CD14-positive monocyte (primary cell): ENCODE measurements at regions not wholly inside any gene's neighbourhood (a gene's known extent, or its start where the extent isn't known, plus 50 kb on each side); places are given as distances from the start of the nearest gene placed in this dataset.

Experiments used
- DNase-seq, 3 donors: peaks; one replicate each; pipeline ENCODE4 v3.0.0-alpha.2; 2011 to 2022
- H2AFZ ChIP-seq: 2 replicates; pipeline ENCODE4 v1.6.0; 2012; ENCODE audit warnings: mild to moderate bottlenecking, low read depth, low read length, inconsistent platforms; ENCODE audit not compliant: insufficient read depth, poor library complexity, severe bottlenecking
- H3K27ac ChIP-seq, 2 donors: 1 replicate in 1 of 2; 2 replicates in 1 of 2; pipeline ENCODE4 v1.5.1; 2012 to 2013; ENCODE audit warnings: low read length in 2 of 2, control low read depth in 1 of 2, inconsistent platforms in 1 of 2, low read depth in 1 of 2, mild to moderate bottlenecking in 1 of 2
- H3K27me3 ChIP-seq, 2 donors: one replicate each; pipeline versions ENCODE4 v1.6.0 to v1.6.1; 2011 to 2013; ENCODE audit warnings: low read length in 2 of 2; ENCODE audit not compliant: control insufficient read depth in 2 of 2, insufficient read depth in 2 of 2
- H3K36me3 ChIP-seq, 2 donors: replicated peaks in 1 of 2; 1 replicate in 1 of 2; 2 replicates in 1 of 2; pipeline versions ENCODE4 v1.5.1 to v1.6.1; 2012 to 2013; ENCODE audit warnings: low read length in 2 of 2, control low read depth in 1 of 2, inconsistent platforms in 1 of 2, mild to moderate bottlenecking in 1 of 2; ENCODE audit not compliant: insufficient read depth in 2 of 2, control insufficient read depth in 1 of 2
- H3K4me1 ChIP-seq, 2 donors: 1 replicate in 1 of 2; 2 replicates in 1 of 2; pipeline versions ENCODE4 v1.5.1 to v1.6.1; 2012 to 2013; ENCODE audit warnings: low read length in 2 of 2, control low read depth in 1 of 2, inconsistent platforms in 1 of 2, mild to moderate bottlenecking in 1 of 2, moderate library complexity in 1 of 2; ENCODE audit not compliant: insufficient read depth in 2 of 2, control insufficient read depth in 1 of 2
- H3K4me2 ChIP-seq: replicated peaks from 2 replicates; pipeline ENCODE3; 2012; ENCODE audit warnings: low read length, moderate library complexity, mild to moderate bottlenecking; ENCODE audit not compliant: poor library complexity, severe bottlenecking; ENCODE audit errors: extremely low read depth
- H3K4me3 ChIP-seq, 3 experiments: fragments of 200-600 bp in 1 of 3; sonication (generic) in 1 of 3; replicated peaks in 1 of 3; 1 replicate in 2 of 3; 2 replicates in 1 of 3; pipeline ENCODE4 v1.5.1; 2011 to 2013; ENCODE audit warnings: low read length in 3 of 3, mild to moderate bottlenecking in 3 of 3, control low read depth in 2 of 3, low read depth in 2 of 3, inconsistent platforms in 1 of 3, moderate library complexity in 1 of 3
- H3K79me2 ChIP-seq: 2 replicates; pipeline ENCODE4 v1.6.0; 2012; ENCODE audit warnings: mild to moderate bottlenecking, control low read depth, inconsistent platforms, low read length, moderate library complexity; ENCODE audit not compliant: insufficient read depth
- H3K9ac ChIP-seq: 2 replicates; pipeline ENCODE4 v1.6.0; 2017; ENCODE audit warnings: low read length, mild to moderate bottlenecking; ENCODE audit not compliant: insufficient read depth, poor library complexity, severe bottlenecking
- H3K9me3 ChIP-seq, 2 donors: replicated peaks in 1 of 2; 1 replicate in 1 of 2; 2 replicates in 1 of 2; pipeline versions ENCODE4 v1.5.1 to v1.6.1; 2012 to 2013; ENCODE audit warnings: low read length in 2 of 2, control low read depth in 1 of 2; ENCODE audit not compliant: control insufficient read depth in 1 of 2, insufficient read depth in 1 of 2
- H4K20me1 ChIP-seq: 2 replicates; pipeline ENCODE4 v1.6.0; 2012; ENCODE audit warnings: mild to moderate bottlenecking, low read length, control low read depth, moderate library complexity; ENCODE audit not compliant: insufficient read depth
- H3K27ac Mint-ChIP-seq, 7 donors: one replicate each; pipeline ENCODE4 v1.8.0; 2020; ENCODE audit warnings: mild to moderate bottlenecking in 7 of 7, mixed read lengths in 7 of 7, moderate library complexity in 6 of 7, inconsistent platforms in 2 of 7
- H3K27me3 Mint-ChIP-seq, 3 donors: one replicate each; pipeline ENCODE4 v1.8.0; 2021 to 2022; ENCODE audit warnings: low read depth in 3 of 3, mild to moderate bottlenecking in 3 of 3, mixed read lengths in 3 of 3, moderate library complexity in 3 of 3, inconsistent platforms in 1 of 3
- H3K36me3 Mint-ChIP-seq, 2 donors: one replicate each; pipeline ENCODE4 v1.8.0; 2020; ENCODE audit warnings: mixed read lengths in 2 of 2, inconsistent platforms in 1 of 2, mild to moderate bottlenecking in 1 of 2
- H3K4me1 Mint-ChIP-seq: one replicate; pipeline ENCODE4 v1.8.0; 2020; ENCODE audit warnings: mild to moderate bottlenecking, mixed read lengths
- H3K4me3 Mint-ChIP-seq, 2 donors: one replicate each; pipeline ENCODE4 v1.8.0; 2020; ENCODE audit warnings: mild to moderate bottlenecking in 2 of 2, mixed read lengths in 2 of 2, moderate library complexity in 1 of 2
- H3K9me3 Mint-ChIP-seq, 7 donors: one replicate each; pipeline ENCODE4 v1.8.0; 2020 to 2022; ENCODE audit warnings: mixed read lengths in 7 of 7, mild to moderate bottlenecking in 6 of 7, moderate library complexity in 6 of 7, inconsistent platforms in 2 of 7
- WGBS: methylation state at CpG from one replicate; pipeline ENCODE4 v1.1.5; 2013; ENCODE audit warnings: missing lambda C conversion rate; ENCODE audit not compliant: insufficient coverage; 5-methylcytosine and 5-hydroxymethylcytosine counted together
- intact Hi-C, 2 donors: fragments of 100-400 bp; cut with micrococcal nuclease; formaldehyde crosslinking; loops; one replicate each; pipeline versions ENCODE4 v1.15.0 to v1.15.1; 2023
- TF ChIP-seq, protein P1 (sequence below): fragments of 200-600 bp; IDR thresholded peaks from one replicate; pipeline ENCODE4 v1.8.0; 2022; ENCODE audit warnings: antibody characterized with exemption, mild to moderate bottlenecking

- Histone ChIP-seq H3K79me2 (no peaks in the 10 kb centered on the region), H4K20me1 (no peaks in the 10 kb centered on the region), H3K27ac (no peak overlapping the region), H3K4me1 (no peaks in the 10 kb centered on the region), H3K9me3 (no peaks in the 10 kb centered on the region), H3K4me2 (no peak overlapping the region), H3K4me3 (no peak overlapping the region), H3K27me3 (no peaks in the 10 kb centered on the region), H2AFZ (no peak overlapping the region), H3K9ac (no peak overlapping the region), H3K36me3 (no peaks in the 10 kb centered on the region)
- DNase-seq: no peak
- Mint-ChIP-seq H3K4me3 (no peak overlapping the region), H3K27me3 (peaks cover 1 to 7% (median 6%) of the 10 kb centered on the region in 3 donors), H3K9me3 (peaks cover 0 to 3% (median 0%) of the 10 kb centered on the region in 7 donors), H3K36me3 (no peaks in the 10 kb centered on the region), H3K4me1 (no peaks in the 10 kb centered on the region), H3K27ac (no peak overlapping the region)
- TF ChIP-seq, protein P1, sequence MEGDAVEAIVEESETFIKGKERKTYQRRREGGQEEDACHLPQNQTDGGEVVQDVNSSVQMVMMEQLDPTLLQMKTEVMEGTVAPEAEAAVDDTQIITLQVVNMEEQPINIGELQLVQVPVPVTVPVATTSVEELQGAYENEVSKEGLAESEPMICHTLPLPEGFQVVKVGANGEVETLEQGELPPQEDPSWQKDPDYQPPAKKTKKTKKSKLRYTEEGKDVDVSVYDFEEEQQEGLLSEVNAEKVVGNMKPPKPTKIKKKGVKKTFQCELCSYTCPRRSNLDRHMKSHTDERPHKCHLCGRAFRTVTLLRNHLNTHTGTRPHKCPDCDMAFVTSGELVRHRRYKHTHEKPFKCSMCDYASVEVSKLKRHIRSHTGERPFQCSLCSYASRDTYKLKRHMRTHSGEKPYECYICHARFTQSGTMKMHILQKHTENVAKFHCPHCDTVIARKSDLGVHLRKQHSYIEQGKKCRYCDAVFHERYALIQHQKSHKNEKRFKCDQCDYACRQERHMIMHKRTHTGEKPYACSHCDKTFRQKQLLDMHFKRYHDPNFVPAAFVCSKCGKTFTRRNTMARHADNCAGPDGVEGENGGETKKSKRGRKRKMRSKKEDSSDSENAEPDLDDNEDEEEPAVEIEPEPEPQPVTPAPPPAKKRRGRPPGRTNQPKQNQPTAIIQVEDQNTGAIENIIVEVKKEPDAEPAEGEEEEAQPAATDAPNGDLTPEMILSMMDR: no peak
- intact Hi-C loops: no loop called here
- 92% methylated on average over 5 of the region's 8 CpGs for WGBS
These were observed 94.8 kb downstream of the ABHD5 start for GRCh38 chr3:43785551-43785950.

- H3K36me3 ChIP-seq: no peaks in the 10 kb centered on the region
- no peak overlapping the region for H2AFZ ChIP-seq
- no peak overlapping the region for H3K27ac ChIP-seq
- Mint-ChIP-seq H3K4me3 (no peak overlapping the region), H3K4me1 (no peaks in the 10 kb centered on the region), H3K36me3 (no peaks in the 10 kb centered on the region), H3K9me3 (peaks cover 0 to 3% (median 0%) of the 10 kb centered on the region in 7 donors), H3K27ac (no peak overlapping the region), H3K27me3 (peaks cover 1 to 7% (median 6%) of the 10 kb centered on the region in 3 donors)
- H3K27me3 ChIP-seq: no peaks in the 10 kb centered on the region
- intact Hi-C loops: no loop called here
- H3K9ac ChIP-seq: no peak overlapping the region
- no peak for DNase-seq
- H3K4me1 ChIP-seq: no peaks in the 10 kb centered on the region
- no peak overlapping the region for H3K4me2 ChIP-seq
- H3K9me3 ChIP-seq: no peaks in the 10 kb centered on the region
- TF ChIP-seq, protein P1: no peak
- no peak overlapping the region for H3K4me3 ChIP-seq
- 13% methylated on average over 3 of the region's 3 CpGs for WGBS
- H3K79me2 ChIP-seq: no peaks in the 10 kb centered on the region
- H4K20me1 ChIP-seq: no peaks in the 10 kb centered on the region
These were observed 95.4 kb downstream of the ABHD5 start for GRCh38 chr3:43786102-43786501.
